Endodermal cell (in vitro differentiated cells): ENCODE measurements at regions not wholly inside any gene's neighbourhood (a gene's known extent, or its start where the extent isn't known, plus 50 kb on each side); places are given as distances from the start of the nearest gene placed in this dataset.

Source experiments
- DNase-seq: peaks from one replicate; pipeline ENCODE4 v3.0.0-alpha.2; 2017
- H3K27ac ChIP-seq: 2 replicates; pipeline ENCODE4 v1.5.1; 2013; ENCODE audit warnings: mild to moderate bottlenecking, low read depth, low read length, moderate library complexity
- H3K27me3 ChIP-seq: 2 replicates; pipeline ENCODE4 v1.6.1; 2013; ENCODE audit warnings: mild to moderate bottlenecking, low read length, moderate library complexity; ENCODE audit not compliant: insufficient read depth, control insufficient read depth, poor library complexity, severe bottlenecking
- H3K36me3 ChIP-seq: 2 replicates; pipeline ENCODE4 v1.7.0; 2013; ENCODE audit warnings: mild to moderate bottlenecking, low read length, moderate library complexity; ENCODE audit not compliant: control insufficient read depth, insufficient read depth
- H3K4me1 ChIP-seq: one replicate; pipeline ENCODE4 v1.7.0; 2013; ENCODE audit warnings: low read length; ENCODE audit not compliant: control insufficient read depth, insufficient read depth
- H3K4me3 ChIP-seq: 2 replicates; pipeline ENCODE4 v1.5.1; 2013; ENCODE audit warnings: mild to moderate bottlenecking, low read length, moderate library complexity
- H3K9ac ChIP-seq: 2 replicates; pipeline ENCODE4 v1.6.1; 2013; ENCODE audit warnings: mild to moderate bottlenecking, low read length, moderate library complexity; ENCODE audit not compliant: poor library complexity, severe bottlenecking; ENCODE audit errors: extremely low read depth
- H3K9me3 ChIP-seq: 2 replicates; pipeline ENCODE4 v1.6.1; 2013; ENCODE audit warnings: mild to moderate bottlenecking, low read length, moderate library complexity; ENCODE audit not compliant: control insufficient read depth
- H3K27ac Mint-ChIP-seq: 2 replicates; pipeline ENCODE4 v1.8.0; 2020; ENCODE audit warnings: mixed read lengths
- H3K27me3 Mint-ChIP-seq: 2 replicates; pipeline ENCODE4 v1.8.0; 2021; ENCODE audit warnings: mild to moderate bottlenecking, mixed read lengths; ENCODE audit not compliant: insufficient read depth
- H3K36me3 Mint-ChIP-seq: 2 replicates; pipeline ENCODE4 v1.8.0; 2020; ENCODE audit warnings: low read depth, mixed read lengths
- H3K4me1 Mint-ChIP-seq: 2 replicates; pipeline ENCODE4 v1.8.0; 2020; ENCODE audit warnings: mixed read lengths
- H3K4me3 Mint-ChIP-seq: 2 replicates; pipeline ENCODE4 v1.8.0; 2020; ENCODE audit warnings: mild to moderate bottlenecking, moderate library complexity, mixed read lengths
- H3K9me3 Mint-ChIP-seq: 2 replicates; pipeline ENCODE4 v1.8.0; 2020; ENCODE audit warnings: mild to moderate bottlenecking, mixed read lengths
- WGBS, 2 experiments: methylation state at CpG; one replicate each; pipeline versions ENCODE4 v1.1.5 to v1.1.7; 2013; ENCODE audit warnings: missing lambda C conversion rate in 2 of 2, mixed read lengths in 1 of 2; ENCODE audit not compliant: insufficient coverage in 1 of 2, insufficient read length in 1 of 2; 5-methylcytosine and 5-hydroxymethylcytosine counted together
- TF ChIP-seq, protein P1 (sequence below): fragments of 200-600 bp; sonication (generic); conservative IDR thresholded peaks from 2 replicates; pipeline ENCODE4 v1.5.0; 2021; ENCODE audit warnings: antibody characterized with exemption, mild to moderate bottlenecking

DNA sequence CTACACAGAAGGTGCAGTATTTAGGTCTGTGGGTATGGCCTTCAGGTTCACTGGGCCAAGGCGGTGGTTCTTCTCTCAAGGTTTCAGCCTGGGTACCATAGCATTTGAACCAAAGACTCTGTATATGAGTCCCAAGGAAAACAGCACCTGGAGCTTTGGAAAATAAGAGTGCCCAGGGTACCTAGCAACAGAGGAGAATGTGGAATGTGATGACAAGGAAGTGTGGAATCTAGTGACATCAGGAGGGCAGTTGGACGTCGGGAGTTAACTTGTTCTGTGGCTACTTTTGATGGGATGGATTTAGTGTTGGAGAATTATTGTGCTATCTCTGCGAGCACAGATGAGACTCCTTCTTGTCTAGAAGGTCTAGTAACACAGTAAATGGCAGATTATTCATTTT, 201.2 kb downstream of the NOL4 start:
- Histone ChIP-seq H3K27me3 (no peaks in the 10 kb centered on the region), H3K4me3 (no peak overlapping the region), H3K4me1 (peaks cover 4% of the 10 kb centered on the region), H3K36me3 (no peaks in the 10 kb centered on the region), H3K9me3 (no peaks in the 10 kb centered on the region), H3K9ac (no peak overlapping the region), H3K27ac (no peak overlapping the region)
- Mint-ChIP-seq H3K9me3 (no peaks in the 10 kb centered on the region), H3K4me3 (no peak overlapping the region), H3K4me1 (peaks cover 29% of the 10 kb centered on the region), H3K36me3 (no peaks in the 10 kb centered on the region), H3K27ac (peak overlapping the region; percentile 69), H3K27me3 (no peaks in the 10 kb centered on the region)
- TF ChIP-seq, protein P1, sequence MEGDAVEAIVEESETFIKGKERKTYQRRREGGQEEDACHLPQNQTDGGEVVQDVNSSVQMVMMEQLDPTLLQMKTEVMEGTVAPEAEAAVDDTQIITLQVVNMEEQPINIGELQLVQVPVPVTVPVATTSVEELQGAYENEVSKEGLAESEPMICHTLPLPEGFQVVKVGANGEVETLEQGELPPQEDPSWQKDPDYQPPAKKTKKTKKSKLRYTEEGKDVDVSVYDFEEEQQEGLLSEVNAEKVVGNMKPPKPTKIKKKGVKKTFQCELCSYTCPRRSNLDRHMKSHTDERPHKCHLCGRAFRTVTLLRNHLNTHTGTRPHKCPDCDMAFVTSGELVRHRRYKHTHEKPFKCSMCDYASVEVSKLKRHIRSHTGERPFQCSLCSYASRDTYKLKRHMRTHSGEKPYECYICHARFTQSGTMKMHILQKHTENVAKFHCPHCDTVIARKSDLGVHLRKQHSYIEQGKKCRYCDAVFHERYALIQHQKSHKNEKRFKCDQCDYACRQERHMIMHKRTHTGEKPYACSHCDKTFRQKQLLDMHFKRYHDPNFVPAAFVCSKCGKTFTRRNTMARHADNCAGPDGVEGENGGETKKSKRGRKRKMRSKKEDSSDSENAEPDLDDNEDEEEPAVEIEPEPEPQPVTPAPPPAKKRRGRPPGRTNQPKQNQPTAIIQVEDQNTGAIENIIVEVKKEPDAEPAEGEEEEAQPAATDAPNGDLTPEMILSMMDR: no peak
- 78 to 100% methylated on average over 1 to 3 of the region's 4 CpGs for WGBS, 2 experiments
- DNase-seq: peak; percentile 59

DNA sequence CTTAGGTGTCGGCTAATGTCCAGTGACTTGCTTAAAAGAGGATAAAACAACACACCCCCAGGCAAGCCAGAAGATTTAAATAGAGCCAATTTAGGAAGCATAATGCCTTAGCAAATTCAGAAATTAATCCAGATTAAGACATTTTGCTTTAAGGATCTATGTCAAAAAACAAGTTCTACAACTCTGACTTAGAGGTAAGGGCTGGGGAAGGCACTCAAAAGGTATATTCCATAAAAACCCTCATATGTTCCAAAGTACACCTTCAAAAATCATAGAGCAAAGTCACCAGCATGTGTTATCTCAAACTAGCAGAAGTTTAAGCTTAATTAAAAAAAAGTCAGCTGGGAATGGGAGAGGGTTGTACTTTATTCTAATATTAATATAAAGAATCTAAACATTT, 206.4 kb downstream of the NOL4 start:
- Histone ChIP-seq H3K4me3 (no peak overlapping the region), H3K36me3 (no peaks in the 10 kb centered on the region), H3K27me3 (no peaks in the 10 kb centered on the region), H3K27ac (no peak overlapping the region), H3K9me3 (no peaks in the 10 kb centered on the region), H3K4me1 (no peaks in the 10 kb centered on the region), H3K9ac (no peak overlapping the region)
- no peaks in the 10 kb centered on the region for H3K36me3 Mint-ChIP-seq
- H3K4me3 Mint-ChIP-seq: no peak overlapping the region
- H3K4me1 Mint-ChIP-seq: peaks cover 1% of the 10 kb centered on the region
- H3K27me3 Mint-ChIP-seq: no peaks in the 10 kb centered on the region
- no peaks in the 10 kb centered on the region for H3K9me3 Mint-ChIP-seq
- 94% methylated on average over 1 of the region's 1 CpG; no CpG with 5 or more reads in 1 of the 2 experiments for WGBS, 2 experiments
- no peak overlapping the region for H3K27ac Mint-ChIP-seq
- TF ChIP-seq, protein P1: no peak
- DNase-seq: no peak

GRCh38 chr18:34003687-34004086, 221.0 kb downstream of the NOL4 start:
- WGBS, 2 experiments: 38% methylated on average over 1 of the region's 1 CpG
- peak; percentile 46 for DNase-seq

More at GRCh38 chr18:34003687-34004086, 221.0 kb downstream of the NOL4 start:
- H3K9ac ChIP-seq: no peak overlapping the region
- no peaks in the 10 kb centered on the region for H3K36me3 Mint-ChIP-seq
- no peaks in the 10 kb centered on the region for H3K27me3 ChIP-seq
- H3K4me1 Mint-ChIP-seq: peaks cover 7% of the 10 kb centered on the region
- H3K9me3 Mint-ChIP-seq: no peaks in the 10 kb centered on the region
- no peak overlapping the region for H3K4me3 Mint-ChIP-seq
- no peaks in the 10 kb centered on the region for H3K4me1 ChIP-seq
- H3K4me3 ChIP-seq: no peak overlapping the region
- no peaks in the 10 kb centered on the region for H3K36me3 ChIP-seq
- H3K27ac ChIP-seq: no peak overlapping the region
- H3K9me3 ChIP-seq: no peaks in the 10 kb centered on the region
- H3K27me3 Mint-ChIP-seq: no peaks in the 10 kb centered on the region
- H3K27ac Mint-ChIP-seq: no peak overlapping the region
- TF ChIP-seq, protein P1: no peak
